RKO (cell line): ENCODE measurements at regions not wholly inside any gene's neighbourhood (a gene's known extent, or its start where the extent isn't known, plus 50 kb on each side); places are given as distances from the start of the nearest gene placed in this dataset.
"Not testable (repeated sequence)": the region's sequence is repeated elsewhere in the genome, so short reads cannot be mapped to it uniquely, and the experiment has no call there.

ENCODE experiments used
- DNase-seq: peaks from one replicate; pipeline ENCODE4 v3.0.0-alpha.2; 2016; ENCODE audit warnings: low spot score

GRCh38 chr5:110812639-110813038 is 73.8 kb downstream of the SLC25A46 start:
- no peak for DNase-seq

GRCh38 chr5:110815916-110816605 is 77.3 kb downstream of the SLC25A46 start:
- DNase-seq = no peak

- DNase-seq = no peak
These were observed 78.7 kb downstream of the SLC25A46 start for GRCh38 chr5:110817459-110817858.

- DNase-seq = no peak
These were observed 84.8 kb downstream of the SLC25A46 start for GRCh38 chr5:110823571-110823970.

- DNase-seq = no peak
These were observed 86.2 kb downstream of the SLC25A46 start for GRCh38 chr5:110824936-110825441.

GRCh38 chr5:110832683-110833082 is 93.9 kb downstream of the SLC25A46 start:
- DNase-seq = no peak

- DNase-seq = not testable (repeated sequence)
These were observed 96.1 kb downstream of the SLC25A46 start for GRCh38 chr5:110834933-110835332.

GRCh38 chr5:110836851-110837250 is 98.0 kb downstream of the SLC25A46 start:
- DNase-seq = no peak

GRCh38 chr5:110838357-110838756 is 99.5 kb downstream of the SLC25A46 start:
- DNase-seq = not testable (repeated sequence)

- DNase-seq = no peak
These were observed 100.2 kb downstream of the SLC25A46 start for GRCh38 chr5:110838961-110839360.

- no peak for DNase-seq
These were observed 101.6 kb downstream of the SLC25A46 start for GRCh38 chr5:110840347-110840960.

GRCh38 chr5:110841137-110841536 is 102.3 kb downstream of the SLC25A46 start:
- DNase-seq = no peak

GRCh38 chr5:110842948-110843347 is 104.1 kb downstream of the SLC25A46 start:
- DNase-seq = no peak

- DNase-seq = no peak
These were observed 105.4 kb downstream of the SLC25A46 start for GRCh38 chr5:110844251-110844650.

GRCh38 chr5:110846398-110847001 is 107.7 kb downstream of the SLC25A46 start:
- no peak for DNase-seq

- DNase-seq = no peak
These were observed 112.5 kb downstream of the SLC25A46 start for GRCh38 chr5:110851357-110851756.

GRCh38 chr5:110852053-110852452 is 113.2 kb downstream of the SLC25A46 start:
- DNase-seq = no peak

- no peak for DNase-seq
These were observed 113.7 kb downstream of the SLC25A46 start for GRCh38 chr5:110852541-110852940.

GRCh38 chr5:110853267-110853666 is 114.5 kb downstream of the SLC25A46 start:
- no peak for DNase-seq

GRCh38 chr5:110854200-110854599 is 115.4 kb downstream of the SLC25A46 start:
- DNase-seq = no peak

GRCh38 chr5:110855961-110856360 is 117.2 kb downstream of the SLC25A46 start:
- no peak for DNase-seq

GRCh38 chr5:110865400-110866094 is 126.7 kb downstream of the SLC25A46 start:
- peak; percentile 40 for DNase-seq

- DNase-seq = no peak
These were observed 131.1 kb downstream of the SLC25A46 start for GRCh38 chr5:110869927-110870326.
